ENCODE measurements at regions not wholly inside any gene's neighbourhood (a gene's known extent, or its start where the extent isn't known, plus 50 kb on each side); places are given as distances from the start of the nearest gene placed in this dataset.
A peak's percentile ranks its signal among the peaks of the same experiment; 100 is the strongest.
"Not testable (repeated sequence)": the region's sequence is repeated elsewhere in the genome, so short reads cannot be mapped to it uniquely, and the experiment has no call there.

GRCh38 chr12:95380997-95381786, 92.8 kb upstream of the METAP2 start:
- Histone ChIP-seq H3K27ac (ENCODE audit: extremely low read depth, low read depth, low read length) (no peak overlapping the region), H3K4me3 (ENCODE audit: low read depth, low read length) (no peak overlapping the region), H3K4me1 (ENCODE audit: control insufficient read depth, insufficient read depth, low read length) (no peaks in the 10 kb centered on the region), H3K36me3 (ENCODE audit: control insufficient read depth in 2 of 2, insufficient read depth in 1 of 2, low read length in 2 of 2) (no peaks in the 10 kb centered on the region), H3K9me3 (ENCODE audit: control insufficient read depth, insufficient read depth, low read depth, low read length) (no peaks in the 10 kb centered on the region)
- POLR2A ChIA-PET: no interaction called here
- no peak for TF ChIP-seq ZNF174 (tag by site-specific recombination; IDR thresholded peaks at IDR 0.05)
- CTCF ChIA-PET: interaction anchor here (0.7 kb wide), 1 partner anchor 76 kb away, joined by 3 read pairs; no protein-coding TSS in a partner anchor

DNA sequence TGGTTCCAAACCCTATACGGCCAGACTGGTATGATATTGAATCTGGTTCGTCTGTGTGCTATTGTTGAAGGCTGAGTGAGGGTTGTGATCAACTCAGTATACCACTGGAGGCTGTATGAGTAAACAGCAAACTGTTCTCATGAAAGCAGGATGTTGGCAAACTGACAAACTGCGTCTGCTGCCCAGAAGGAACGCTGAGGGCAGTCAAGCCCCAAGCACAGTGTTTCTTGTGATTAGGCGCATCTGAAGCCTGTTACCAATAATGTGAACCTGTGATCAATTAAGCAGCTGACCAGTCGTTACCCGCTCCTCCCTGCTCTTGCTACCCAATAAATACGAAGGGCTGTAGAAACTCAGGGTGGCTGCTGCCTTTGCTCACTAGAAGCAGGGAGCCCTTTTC, 90.0 kb upstream of the METAP2 start:
- H3K27ac ChIP-seq (ENCODE audit: extremely low read depth, low read depth, low read length); H3K4me3 ChIP-seq (ENCODE audit: low read depth, low read length); POLR2A ChIA-PET; H3K9me3 ChIP-seq (ENCODE audit: control insufficient read depth, insufficient read depth, low read depth, low read length); H3K4me1 ChIP-seq (ENCODE audit: control insufficient read depth, insufficient read depth, low read length); H3K36me3 ChIP-seq (ENCODE audit: control insufficient read depth in 2 of 2, insufficient read depth in 1 of 2, low read length in 2 of 2); CTCF ChIA-PET: not testable (repeated sequence)

GRCh38 chr12:95384785-95385184, 89.2 kb upstream of the METAP2 start:
- Histone ChIP-seq H3K4me3 (ENCODE audit: low read depth, low read length) (no peak overlapping the region), H3K27ac (ENCODE audit: extremely low read depth, low read depth, low read length) (no peak overlapping the region), H3K4me1 (ENCODE audit: control insufficient read depth, insufficient read depth, low read length) (no peaks in the 10 kb centered on the region), H3K9me3 (ENCODE audit: control insufficient read depth, insufficient read depth, low read depth, low read length) (no peaks in the 10 kb centered on the region), H3K36me3 (ENCODE audit: control insufficient read depth in 2 of 2, insufficient read depth in 1 of 2, low read length in 2 of 2) (no peaks in the 10 kb centered on the region)
- POLR2A ChIA-PET: no interaction called here
- CTCF ChIA-PET: no interaction called here
- TF ChIP-seq ZBTB8A (tag by site-specific recombination; IDR thresholded peaks at IDR 0.05) (no peak), ZNF521 (tag by site-specific recombination; IDR thresholded peaks at IDR 0.05) (no peak), YY1 (tag by site-specific recombination; IDR thresholded peaks at IDR 0.05) (no peak), ZNF830 (tag by site-specific recombination; IDR thresholded peaks at IDR 0.05; ENCODE audit: low read depth) (no peak), ZNF248 (tag by site-specific recombination; IDR thresholded peaks at IDR 0.05) (no peak), ZNF747 (tag by site-specific recombination; IDR thresholded peaks at IDR 0.05) (no peak), ZNF391 (tag by site-specific recombination; IDR thresholded peaks at IDR 0.05; ENCODE audit: borderline replicate concordance, low read depth) (no peak), ZFP3 (tag by site-specific recombination; IDR thresholded peaks at IDR 0.05; ENCODE audit: low read depth) (no peak)
- TF ChIP-seq, protein P1, sequence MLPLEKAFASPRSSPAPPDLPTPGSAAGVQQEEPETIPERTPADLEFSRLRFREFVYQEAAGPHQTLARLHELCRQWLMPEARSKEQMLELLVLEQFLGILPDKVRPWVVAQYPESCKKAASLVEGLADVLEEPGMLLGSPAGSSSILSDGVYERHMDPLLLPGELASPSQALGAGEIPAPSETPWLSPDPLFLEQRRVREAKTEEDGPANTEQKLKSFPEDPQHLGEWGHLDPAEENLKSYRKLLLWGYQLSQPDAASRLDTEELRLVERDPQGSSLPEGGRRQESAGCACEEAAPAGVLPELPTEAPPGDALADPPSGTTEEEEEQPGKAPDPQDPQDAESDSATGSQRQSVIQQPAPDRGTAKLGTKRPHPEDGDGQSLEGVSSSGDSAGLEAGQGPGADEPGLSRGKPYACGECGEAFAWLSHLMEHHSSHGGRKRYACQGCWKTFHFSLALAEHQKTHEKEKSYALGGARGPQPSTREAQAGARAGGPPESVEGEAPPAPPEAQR (tag by site-specific recombination; IDR thresholded peaks at IDR 0.05): no peak
- TF ChIP-seq, protein P2, sequence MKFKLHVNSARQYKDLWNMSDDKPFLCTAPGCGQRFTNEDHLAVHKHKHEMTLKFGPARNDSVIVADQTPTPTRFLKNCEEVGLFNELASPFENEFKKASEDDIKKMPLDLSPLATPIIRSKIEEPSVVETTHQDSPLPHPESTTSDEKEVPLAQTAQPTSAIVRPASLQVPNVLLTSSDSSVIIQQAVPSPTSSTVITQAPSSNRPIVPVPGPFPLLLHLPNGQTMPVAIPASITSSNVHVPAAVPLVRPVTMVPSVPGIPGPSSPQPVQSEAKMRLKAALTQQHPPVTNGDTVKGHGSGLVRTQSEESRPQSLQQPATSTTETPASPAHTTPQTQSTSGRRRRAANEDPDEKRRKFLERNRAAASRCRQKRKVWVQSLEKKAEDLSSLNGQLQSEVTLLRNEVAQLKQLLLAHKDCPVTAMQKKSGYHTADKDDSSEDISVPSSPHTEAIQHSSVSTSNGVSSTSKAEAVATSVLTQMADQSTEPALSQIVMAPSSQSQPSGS (tag by site-specific recombination; IDR thresholded peaks at IDR 0.05; ENCODE audit: low read depth): no peak

DNA sequence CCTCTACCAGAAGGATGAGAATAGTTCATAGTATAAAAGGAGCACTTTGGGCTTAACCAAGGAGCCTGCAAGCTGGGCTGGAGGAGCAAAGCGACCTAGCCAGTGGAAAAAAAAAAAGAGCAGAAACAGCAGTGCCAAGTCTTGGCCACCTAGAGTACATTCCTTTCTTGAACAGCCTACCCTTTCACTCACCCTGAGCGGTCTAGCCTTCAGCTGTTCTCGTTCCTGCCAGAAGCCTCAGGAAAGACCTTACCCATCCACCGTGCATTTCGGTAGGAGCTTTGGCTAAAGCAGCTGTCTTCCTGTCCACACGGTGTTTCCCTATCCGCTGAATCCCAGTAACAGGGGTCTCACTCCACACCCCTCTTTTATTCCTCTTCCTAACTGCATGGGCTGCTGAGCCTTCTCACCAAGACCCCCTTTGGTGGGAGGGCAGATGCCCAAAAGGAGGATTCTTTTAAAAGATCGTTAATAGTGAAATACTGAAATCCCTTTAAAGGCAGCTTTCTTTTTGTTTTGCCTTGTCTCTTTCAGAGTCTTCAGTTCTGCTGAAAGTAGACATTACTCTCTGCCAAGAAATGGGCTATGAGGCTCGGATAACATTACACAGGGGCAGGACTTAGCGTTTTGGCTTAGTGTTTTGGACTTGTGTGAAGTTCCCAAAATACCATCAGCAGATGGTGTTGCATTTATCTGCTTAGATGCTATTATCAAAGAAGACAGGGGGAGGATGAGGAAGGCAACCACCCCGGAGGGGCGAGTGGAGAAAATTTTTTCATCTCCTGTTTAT, 88.5 kb upstream of the METAP2 start:
- CTCF ChIA-PET: no interaction called here
- H3K4me3 ChIP-seq (ENCODE audit: low read depth, low read length): no peak overlapping the region
- no peak overlapping the region for H3K27ac ChIP-seq (ENCODE audit: extremely low read depth, low read depth, low read length)
- H3K4me1 ChIP-seq (ENCODE audit: control insufficient read depth, insufficient read depth, low read length): no peaks in the 10 kb centered on the region
- H3K36me3 ChIP-seq (ENCODE audit: control insufficient read depth in 2 of 2, insufficient read depth in 1 of 2, low read length in 2 of 2): no peaks in the 10 kb centered on the region
- no peaks in the 10 kb centered on the region for H3K9me3 ChIP-seq (ENCODE audit: control insufficient read depth, insufficient read depth, low read depth, low read length)
- POLR2A ChIA-PET: no interaction called here
- TF ChIP-seq KLF10 (tag by site-specific recombination; IDR thresholded peaks at IDR 0.05): no peak
- TF ChIP-seq ZNF214 (tag by site-specific recombination; IDR thresholded peaks at IDR 0.05; ENCODE audit: borderline replicate concordance): no peak
- TF ChIP-seq, protein P3, sequence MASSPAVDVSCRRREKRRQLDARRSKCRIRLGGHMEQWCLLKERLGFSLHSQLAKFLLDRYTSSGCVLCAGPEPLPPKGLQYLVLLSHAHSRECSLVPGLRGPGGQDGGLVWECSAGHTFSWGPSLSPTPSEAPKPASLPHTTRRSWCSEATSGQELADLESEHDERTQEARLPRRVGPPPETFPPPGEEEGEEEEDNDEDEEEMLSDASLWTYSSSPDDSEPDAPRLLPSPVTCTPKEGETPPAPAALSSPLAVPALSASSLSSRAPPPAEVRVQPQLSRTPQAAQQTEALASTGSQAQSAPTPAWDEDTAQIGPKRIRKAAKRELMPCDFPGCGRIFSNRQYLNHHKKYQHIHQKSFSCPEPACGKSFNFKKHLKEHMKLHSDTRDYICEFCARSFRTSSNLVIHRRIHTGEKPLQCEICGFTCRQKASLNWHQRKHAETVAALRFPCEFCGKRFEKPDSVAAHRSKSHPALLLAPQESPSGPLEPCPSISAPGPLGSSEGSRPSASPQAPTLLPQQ (tag by site-specific recombination; IDR thresholded peaks at IDR 0.05): no peak
- TF ChIP-seq ZNF76 (tag by site-specific recombination; IDR thresholded peaks at IDR 0.05; ENCODE audit: borderline replicate concordance, low read depth): no peak
- no peak for TF ChIP-seq HOXD13 (CRISPR knock-in tag; IDR thresholded peaks at IDR 0.05; ENCODE audit: borderline replicate concordance)
- TF ChIP-seq ZSCAN16 (tag by site-specific recombination; IDR thresholded peaks at IDR 0.05): peak; percentile 81

Data from HEK293 (cell line).